ENCODE measurements at regions not wholly inside any gene's neighbourhood (a gene's known extent, or its start where the extent isn't known, plus 50 kb on each side); places are given as distances from the start of the nearest gene placed in this dataset.

- ChIA-PET CTCF (no interaction called here), POLR2A (ENCODE audit: unreplicated experiment) (no interaction called here)
- no peak overlapping the region for H3K9ac ChIP-seq (ENCODE audit: low read length)
- H3K27ac ChIP-seq (ENCODE audit: low read length), result no peak overlapping the region
- ATAC-seq, result no peak
- H3K9me2 ChIP-seq (replicated peaks; ENCODE audit: low read length), result no peaks in the 10 kb centered on the region
- H4K20me1 ChIP-seq (ENCODE audit: low read length), result no peaks in the 10 kb centered on the region
- H3K4me3 ChIP-seq (ENCODE audit: low read length), result no peak overlapping the region
- H3K79me2 ChIP-seq (ENCODE audit: low read length), result no peaks in the 10 kb centered on the region
- H2AFZ ChIP-seq (ENCODE audit: low read length), result no peak overlapping the region
- peaks cover 29% of the 10 kb centered on the region for H3K4me1 ChIP-seq (ENCODE audit: insufficient read depth, low read length)
- H3F3A ChIP-seq (ENCODE audit: low read length, unreplicated experiment), result no peaks in the 10 kb centered on the region
- H3K9me3 ChIP-seq (ENCODE audit: low read length), result no peaks in the 10 kb centered on the region
- peaks cover 18% of the 10 kb centered on the region for H3K27me3 ChIP-seq (ENCODE audit: low read length)
- intact Hi-C loops (cut with micrococcal nuclease), result no loop called here
- no TSS peak for BruUV-seq (replicated peaks)
- no peaks in the 10 kb centered on the region for H3K36me3 ChIP-seq (ENCODE audit: low read depth, low read length)
- no peak for DNase-seq
- TF ChIP-seq EZH2phosphoT487 (IDR thresholded peaks at IDR 0.05; ENCODE audit: borderline replicate concordance, low read length) (no peak), EZH2 (IDR thresholded peaks at IDR 0.05; ENCODE audit: low read length, unreplicated experiment) (no peak), CTCF (conservative IDR thresholded peaks at IDR 0.05; ENCODE audit: low read depth, low read length) (no peak)
- H3K4me2 ChIP-seq (ENCODE audit: low read length), result no peak overlapping the region
These were observed 78.5 kb upstream of the EYA2 start for GRCh38 chr20:46816097-46816496.

- no TSS peak for BruUV-seq (replicated peaks)
- H3K27ac ChIP-seq (ENCODE audit: low read length), result no peak overlapping the region
- H3K27me3 ChIP-seq (ENCODE audit: low read length), result peaks cover 20% of the 10 kb centered on the region
- no peaks in the 10 kb centered on the region for H3K79me2 ChIP-seq (ENCODE audit: low read length)
- TF ChIP-seq CTCF (conservative IDR thresholded peaks at IDR 0.05; ENCODE audit: low read depth, low read length) (no peak), EZH2phosphoT487 (IDR thresholded peaks at IDR 0.05; ENCODE audit: borderline replicate concordance, low read length) (no peak), EZH2 (IDR thresholded peaks at IDR 0.05; ENCODE audit: low read length, unreplicated experiment) (no peak)
- no peaks in the 10 kb centered on the region for H3K36me3 ChIP-seq (ENCODE audit: low read depth, low read length)
- DNase-seq (no peak), ATAC-seq (no peak)
- H3F3A ChIP-seq (ENCODE audit: low read length, unreplicated experiment), result no peaks in the 10 kb centered on the region
- ChIA-PET CTCF (no interaction called here), POLR2A (ENCODE audit: unreplicated experiment) (no interaction called here)
- H4K20me1 ChIP-seq (ENCODE audit: low read length), result no peaks in the 10 kb centered on the region
- no peak overlapping the region for H3K4me2 ChIP-seq (ENCODE audit: low read length)
- H3K4me1 ChIP-seq (ENCODE audit: insufficient read depth, low read length), result peaks cover 29% of the 10 kb centered on the region
- H3K9ac ChIP-seq (ENCODE audit: low read length), result no peak overlapping the region
- intact Hi-C loops (cut with micrococcal nuclease), result no loop called here
- no peaks in the 10 kb centered on the region for H3K9me2 ChIP-seq (replicated peaks; ENCODE audit: low read length)
- no peaks in the 10 kb centered on the region for H3K9me3 ChIP-seq (ENCODE audit: low read length)
- no peak overlapping the region for H2AFZ ChIP-seq (ENCODE audit: low read length)
- no peak overlapping the region for H3K4me3 ChIP-seq (ENCODE audit: low read length)
These were observed 77.6 kb upstream of the EYA2 start for GRCh38 chr20:46816886-46817638.

- peaks cover 3% of the 10 kb centered on the region for H3K4me1 ChIP-seq (ENCODE audit: insufficient read depth, low read length)
- no peaks in the 10 kb centered on the region for H3K79me2 ChIP-seq (ENCODE audit: low read length)
- no peak overlapping the region for H2AFZ ChIP-seq (ENCODE audit: low read length)
- H3K4me2 ChIP-seq (ENCODE audit: low read length), result no peak overlapping the region
- H3K9me3 ChIP-seq (ENCODE audit: low read length), result no peaks in the 10 kb centered on the region
- BruUV-seq (replicated peaks), result no TSS peak
- ChIA-PET POLR2A (ENCODE audit: unreplicated experiment) (no interaction called here), CTCF (no interaction called here)
- no peaks in the 10 kb centered on the region for H3K9me2 ChIP-seq (replicated peaks; ENCODE audit: low read length)
- no peaks in the 10 kb centered on the region for H3K36me3 ChIP-seq (ENCODE audit: low read depth, low read length)
- no peaks in the 10 kb centered on the region for H3F3A ChIP-seq (ENCODE audit: low read length, unreplicated experiment)
- no peak for TF ChIP-seq CTCF (conservative IDR thresholded peaks at IDR 0.05; ENCODE audit: low read depth, low read length)
- no peak for TF ChIP-seq EZH2phosphoT487 (IDR thresholded peaks at IDR 0.05; ENCODE audit: borderline replicate concordance, low read length)
- TF ChIP-seq EZH2 (IDR thresholded peaks at IDR 0.05; ENCODE audit: low read length, unreplicated experiment), result no peak
- no peak overlapping the region for H3K9ac ChIP-seq (ENCODE audit: low read length)
- no peak overlapping the region for H3K4me3 ChIP-seq (ENCODE audit: low read length)
- no peak overlapping the region for H3K27ac ChIP-seq (ENCODE audit: low read length)
- no peak for ATAC-seq
- peaks cover 29% of the 10 kb centered on the region for H3K27me3 ChIP-seq (ENCODE audit: low read length)
- H4K20me1 ChIP-seq (ENCODE audit: low read length), result no peaks in the 10 kb centered on the region
- no peak for DNase-seq
- intact Hi-C loops (cut with micrococcal nuclease), result no loop called here
These were observed 74.0 kb upstream of the EYA2 start for GRCh38 chr20:46820682-46821081.

All from PC-3 (cell line).